ENCODE measurements at regions not wholly inside any gene's neighbourhood (a gene's known extent, or its start where the extent isn't known, plus 50 kb on each side); places are given as distances from the start of the nearest gene placed in this dataset.

- no peak for TF ChIP-seq CTCF (conservative IDR thresholded peaks at IDR 0.05; ENCODE audit: low read depth in 2 of 2)
- TF ChIP-seq POLR2AphosphoS5 (IDR thresholded peaks at IDR 0.05; ENCODE audit: low read depth): no peak
Measured at GRCh38 chr3:72126441-72127223, 341.7 kb upstream of the PROK2 start.
